ENCODE measurements at regions not wholly inside any gene's neighbourhood (a gene's known extent, or its start where the extent isn't known, plus 50 kb on each side); places are given as distances from the start of the nearest gene placed in this dataset.

DNA sequence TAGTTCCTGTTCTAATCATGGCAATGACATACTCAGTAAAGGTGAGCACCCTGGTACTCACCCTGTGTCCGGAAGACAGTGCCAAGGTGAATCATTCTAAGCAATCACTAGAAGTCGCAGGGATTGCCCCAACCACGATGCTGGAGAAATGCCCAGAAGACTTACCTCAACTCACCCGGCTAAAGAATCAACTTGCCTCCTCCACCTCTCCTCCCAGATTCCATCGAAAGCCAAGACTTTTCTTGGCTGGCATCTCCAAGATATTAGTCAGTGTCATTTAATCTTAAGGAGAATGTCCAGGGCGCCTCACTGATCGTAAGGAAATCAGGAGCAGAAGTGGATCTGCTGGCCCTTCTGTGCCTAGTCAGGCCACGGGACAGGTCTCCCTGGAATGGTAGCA lies 204.9 kb downstream of the ERCC6L2 start:
- TF ChIP-seq FOXP2 (optimal IDR thresholded peaks at IDR 0.05; ENCODE audit: borderline replicate concordance, extremely low read depth, extremely low read length, insufficient read depth), result no peak
- TF ChIP-seq POLR2AphosphoS5 (IDR thresholded peaks at IDR 0.05; ENCODE audit: low read depth, low read length), result no peak
- TF ChIP-seq SIN3A (IDR thresholded peaks at IDR 0.05; ENCODE audit: borderline replicate concordance, insufficient read depth, low read length), result no peak
- TF ChIP-seq, protein P1, sequence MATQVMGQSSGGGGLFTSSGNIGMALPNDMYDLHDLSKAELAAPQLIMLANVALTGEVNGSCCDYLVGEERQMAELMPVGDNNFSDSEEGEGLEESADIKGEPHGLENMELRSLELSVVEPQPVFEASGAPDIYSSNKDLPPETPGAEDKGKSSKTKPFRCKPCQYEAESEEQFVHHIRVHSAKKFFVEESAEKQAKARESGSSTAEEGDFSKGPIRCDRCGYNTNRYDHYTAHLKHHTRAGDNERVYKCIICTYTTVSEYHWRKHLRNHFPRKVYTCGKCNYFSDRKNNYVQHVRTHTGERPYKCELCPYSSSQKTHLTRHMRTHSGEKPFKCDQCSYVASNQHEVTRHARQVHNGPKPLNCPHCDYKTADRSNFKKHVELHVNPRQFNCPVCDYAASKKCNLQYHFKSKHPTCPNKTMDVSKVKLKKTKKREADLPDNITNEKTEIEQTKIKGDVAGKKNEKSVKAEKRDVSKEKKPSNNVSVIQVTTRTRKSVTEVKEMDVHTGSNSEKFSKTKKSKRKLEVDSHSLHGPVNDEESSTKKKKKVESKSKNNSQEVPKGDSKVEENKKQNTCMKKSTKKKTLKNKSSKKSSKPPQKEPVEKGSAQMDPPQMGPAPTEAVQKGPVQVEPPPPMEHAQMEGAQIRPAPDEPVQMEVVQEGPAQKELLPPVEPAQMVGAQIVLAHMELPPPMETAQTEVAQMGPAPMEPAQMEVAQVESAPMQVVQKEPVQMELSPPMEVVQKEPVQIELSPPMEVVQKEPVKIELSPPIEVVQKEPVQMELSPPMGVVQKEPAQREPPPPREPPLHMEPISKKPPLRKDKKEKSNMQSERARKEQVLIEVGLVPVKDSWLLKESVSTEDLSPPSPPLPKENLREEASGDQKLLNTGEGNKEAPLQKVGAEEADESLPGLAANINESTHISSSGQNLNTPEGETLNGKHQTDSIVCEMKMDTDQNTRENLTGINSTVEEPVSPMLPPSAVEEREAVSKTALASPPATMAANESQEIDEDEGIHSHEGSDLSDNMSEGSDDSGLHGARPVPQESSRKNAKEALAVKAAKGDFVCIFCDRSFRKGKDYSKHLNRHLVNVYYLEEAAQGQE (IDR thresholded peaks at IDR 0.05; ENCODE audit: insufficient read depth in 1 of 2, low read depth in 2 of 2, low read length in 2 of 2), result no peak

- TF ChIP-seq POLR2AphosphoS5 (IDR thresholded peaks at IDR 0.05; ENCODE audit: low read depth, low read length) (no peak), SIN3A (IDR thresholded peaks at IDR 0.05; ENCODE audit: borderline replicate concordance, insufficient read depth, low read length) (no peak), FOXP2 (optimal IDR thresholded peaks at IDR 0.05; ENCODE audit: borderline replicate concordance, extremely low read depth, extremely low read length, insufficient read depth) (no peak)
- TF ChIP-seq, protein P1 (IDR thresholded peaks at IDR 0.05; ENCODE audit: insufficient read depth in 1 of 2, low read depth in 2 of 2, low read length in 2 of 2), result no peak
Measured at GRCh38 chr9:96079779-96080178, 204.3 kb downstream of the ERCC6L2 start.

GRCh38 chr9:96078897-96079490 lies 203.5 kb downstream of the ERCC6L2 start:
- no peak for TF ChIP-seq POLR2AphosphoS5 (IDR thresholded peaks at IDR 0.05; ENCODE audit: low read depth, low read length)
- TF ChIP-seq, protein P1 (IDR thresholded peaks at IDR 0.05; ENCODE audit: insufficient read depth in 1 of 2, low read depth in 2 of 2, low read length in 2 of 2), result no peak
- no peak for TF ChIP-seq FOXP2 (optimal IDR thresholded peaks at IDR 0.05; ENCODE audit: borderline replicate concordance, extremely low read depth, extremely low read length, insufficient read depth)
- no peak for TF ChIP-seq SIN3A (IDR thresholded peaks at IDR 0.05; ENCODE audit: borderline replicate concordance, insufficient read depth, low read length)
- TF ChIP-seq TAF1 (IDR thresholded peaks at IDR 0.05; ENCODE audit: borderline replicate concordance, insufficient read depth, low read length), result no peak

DNA sequence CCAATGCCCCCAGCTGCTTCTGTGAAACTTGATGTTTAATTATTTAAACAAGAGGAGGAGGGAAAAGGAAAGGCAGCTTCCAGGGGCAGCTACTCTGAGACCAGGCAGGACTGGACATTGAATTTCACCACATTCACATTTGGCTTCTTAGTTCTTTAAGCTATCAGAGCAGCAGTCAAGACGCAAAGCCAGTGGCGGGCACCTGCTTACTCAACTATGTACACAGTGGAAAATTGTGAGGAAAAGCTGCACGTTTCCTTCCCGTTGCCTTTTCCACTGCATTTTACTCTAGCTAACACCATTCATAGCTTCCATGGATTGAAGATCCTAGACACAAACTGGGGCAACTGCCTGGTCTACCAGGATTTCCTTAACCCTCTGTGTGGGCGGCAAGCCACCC lies 200.3 kb downstream of the ERCC6L2 start:
- no peak for TF ChIP-seq POLR2AphosphoS5 (IDR thresholded peaks at IDR 0.05; ENCODE audit: low read depth, low read length)
- TF ChIP-seq TAF1 (IDR thresholded peaks at IDR 0.05; ENCODE audit: borderline replicate concordance, insufficient read depth, low read length), result no peak
- no peak for TF ChIP-seq SIN3A (IDR thresholded peaks at IDR 0.05; ENCODE audit: borderline replicate concordance, insufficient read depth, low read length)
- no peak for TF ChIP-seq FOXP2 (optimal IDR thresholded peaks at IDR 0.05; ENCODE audit: borderline replicate concordance, extremely low read depth, extremely low read length, insufficient read depth)
- TF ChIP-seq, protein P1 (IDR thresholded peaks at IDR 0.05; ENCODE audit: insufficient read depth in 1 of 2, low read depth in 2 of 2, low read length in 2 of 2), result no peak

GRCh38 chr9:96075111-96075510 lies 199.6 kb downstream of the ERCC6L2 start:
- TF ChIP-seq, protein P1 (IDR thresholded peaks at IDR 0.05; ENCODE audit: insufficient read depth in 1 of 2, low read depth in 2 of 2, low read length in 2 of 2), result no peak
- TF ChIP-seq SIN3A (IDR thresholded peaks at IDR 0.05; ENCODE audit: borderline replicate concordance, insufficient read depth, low read length) (no peak), POLR2AphosphoS5 (IDR thresholded peaks at IDR 0.05; ENCODE audit: low read depth, low read length) (no peak), TAF1 (IDR thresholded peaks at IDR 0.05; ENCODE audit: borderline replicate concordance, insufficient read depth, low read length) (no peak), FOXP2 (optimal IDR thresholded peaks at IDR 0.05; ENCODE audit: borderline replicate concordance, extremely low read depth, extremely low read length, insufficient read depth) (no peak)

All from PFSK-1 (cell line).